ENCODE measurements at regions not wholly inside any gene's neighbourhood (a gene's known extent, or its start where the extent isn't known, plus 50 kb on each side); places are given as distances from the start of the nearest gene placed in this dataset.

GRCh38 chr12:22990501-22990900 is 365.5 kb downstream of the ETNK1 start:
- Histone ChIP-seq H3K4me3 (no peak overlapping the region), H3K27ac (no peak overlapping the region), H3K4me1 (no peaks in the 10 kb centered on the region), H3K27me3 (no peaks in the 10 kb centered on the region), H3K36me3 (no peaks in the 10 kb centered on the region), H3K9me3 (no peaks in the 10 kb centered on the region)
- in situ Hi-C loops (cut with MboI; ENCODE audit: low sequenced_read_pairs in 4 of 4), result no loop called here
- no peak for TF ChIP-seq CTCF (IDR thresholded peaks at IDR 0.05 in 4 of 5, conservative IDR thresholded peaks at IDR 0.05 in 1 of 5)
- TF ChIP-seq POLR2A (IDR thresholded peaks at IDR 0.05), result no peak
- intact Hi-C loops (cut with DNase I; ENCODE audit: low total_unique reads), result no loop called here
- ATAC-seq, result no peak
- DNase-seq, result no peak

- H3K9me3 ChIP-seq, result no peaks in the 10 kb centered on the region
Measured at GRCh38 chr12:22991250-22991844, 366.4 kb downstream of the ETNK1 start.

GRCh38 chr12:22993609-22994315 is 368.8 kb downstream of the ETNK1 start:
- intact Hi-C loops (cut with DNase I; ENCODE audit: low total_unique reads), result no loop called here
- in situ Hi-C loops (cut with MboI; ENCODE audit: low sequenced_read_pairs in 4 of 4), result no loop called here
- H3K4me1 ChIP-seq, result no peaks in the 10 kb centered on the region
- no peak for ATAC-seq
- no peaks in the 10 kb centered on the region for H3K9me3 ChIP-seq
- no peak for DNase-seq
- H3K36me3 ChIP-seq, result no peaks in the 10 kb centered on the region
- H3K27ac ChIP-seq, result no peak overlapping the region
- no peaks in the 10 kb centered on the region for H3K27me3 ChIP-seq
- H3K4me3 ChIP-seq, result no peak overlapping the region
- no peak for TF ChIP-seq CTCF (IDR thresholded peaks at IDR 0.05 in 4 of 5, conservative IDR thresholded peaks at IDR 0.05 in 1 of 5)
- TF ChIP-seq POLR2A (IDR thresholded peaks at IDR 0.05), result no peak

More at GRCh38 chr12:22991250-22991844, 366.4 kb downstream of the ETNK1 start:
- TF ChIP-seq CTCF (IDR thresholded peaks at IDR 0.05 in 4 of 5, conservative IDR thresholded peaks at IDR 0.05 in 1 of 5), result no peak
- no peak for TF ChIP-seq POLR2A (IDR thresholded peaks at IDR 0.05)
- Histone ChIP-seq H3K27me3 (no peaks in the 10 kb centered on the region), H3K4me3 (no peak overlapping the region), H3K4me1 (no peaks in the 10 kb centered on the region), H3K36me3 (no peaks in the 10 kb centered on the region), H3K27ac (no peak overlapping the region)
- ATAC-seq (no peak), DNase-seq (no peak)
- intact Hi-C loops (cut with DNase I; ENCODE audit: low total_unique reads), result no loop called here
- in situ Hi-C loops (cut with MboI; ENCODE audit: low sequenced_read_pairs in 4 of 4), result no loop called here

- H3K36me3 ChIP-seq, result no peaks in the 10 kb centered on the region
- no peaks in the 10 kb centered on the region for H3K9me3 ChIP-seq
- in situ Hi-C loops (cut with MboI; ENCODE audit: low sequenced_read_pairs in 4 of 4), result no loop called here
- ATAC-seq, result no peak
- H3K4me3 ChIP-seq, result no peak overlapping the region
- no peak overlapping the region for H3K27ac ChIP-seq
- intact Hi-C loops (cut with DNase I; ENCODE audit: low total_unique reads), result no loop called here
- H3K27me3 ChIP-seq, result no peaks in the 10 kb centered on the region
- H3K4me1 ChIP-seq, result no peaks in the 10 kb centered on the region
- TF ChIP-seq CTCF (IDR thresholded peaks at IDR 0.05 in 4 of 5, conservative IDR thresholded peaks at IDR 0.05 in 1 of 5), result no peak
- no peak for TF ChIP-seq POLR2A (IDR thresholded peaks at IDR 0.05)
- no peak for DNase-seq
Measured at GRCh38 chr12:22994316-22994675, 369.3 kb downstream of the ETNK1 start.

All from gastrocnemius medialis (tissue), 4 donors.